HepG2 (cell line): ENCODE measurements at regions not wholly inside any gene's neighbourhood (a gene's known extent, or its start where the extent isn't known, plus 50 kb on each side); places are given as distances from the start of the nearest gene placed in this dataset.

Source experiments
- ATAC-seq: fragments of 200-7000 bp; cut with Tn5 transposase; 3 replicates; pipeline ENCODE4 v1.9.1; 2020; ENCODE audit warnings: mild to moderate bottlenecking, moderate library complexity
- BruUV-seq: library from RNA; stranded (reverse); fragments of 400-500 nt; replicated peaks from 2 replicates; lab custom pipeline; 2021; lab: Mats Ljungman, UMichigan
- CTCF ChIA-PET: fragments of 300-600 bp; formaldehyde crosslinking; extraction: SDS; loops from one replicate; lab custom pipeline; 2021; ENCODE audit warnings: low total read pairs, inconsistent platforms, low intra/inter-chr PET ratio; lab: Yijun Ruan, JAX
- POLR2A ChIA-PET: fragments of 350-600 bp; sonication (Branson Sonifier 250); formaldehyde crosslinking; loops from one replicate; lab custom pipeline; 2020; ENCODE audit warnings: antibody characterized with exemption, inconsistent platforms; lab: Yijun Ruan, JAX
- DNase-seq: peaks from one replicate; pipeline ENCODE4 v3.0.0-alpha.2; 2015; ENCODE audit warnings: low spot score
- FAIRE-seq: peaks from 3 replicates; lab custom pipeline; 2011; peaks lifted over from hg19 to GRCh38; lab: Jason Lieb, UNC
- H2AFZ ChIP-seq: one replicate; pipeline ENCODE4 v1.6.1; 2011; ENCODE audit warnings: low read length, inconsistent platforms
- H3K27ac ChIP-seq: fragments of 300-600 bp; 3 replicates; pipeline ENCODE4 v1.8.0; 2011; ENCODE audit warnings: mixed run types, mild to moderate bottlenecking, mixed read lengths, low read length, inconsistent platforms; ENCODE audit not compliant: insufficient read depth; ENCODE audit errors: extremely low read length
- H3K27me3 ChIP-seq, 2 experiments: fragments of 200-600 bp in 1 of 2; 2 replicates in 1 of 2; 3 replicates in 1 of 2; pipeline versions ENCODE4 v1.6.0 to v1.8.0; 2011; ENCODE audit warnings: low read length in 2 of 2, mild to moderate bottlenecking in 2 of 2, moderate library complexity in 2 of 2, inconsistent platforms in 1 of 2; ENCODE audit not compliant: insufficient read depth in 2 of 2, control insufficient read depth in 1 of 2
- H3K36me3 ChIP-seq, 2 experiments: fragments of 200-600 bp in 1 of 2; replicated peaks in 1 of 2; 2 replicates in 1 of 2; 3 replicates in 1 of 2; pipeline versions ENCODE4 v1.5.1 to v1.8.0; 2011; ENCODE audit warnings: low read length in 2 of 2, inconsistent platforms in 1 of 2; ENCODE audit not compliant: insufficient read depth in 2 of 2, control insufficient read depth in 1 of 2
- H3K4me1 ChIP-seq: 2 replicates; pipeline ENCODE4 v1.5.1; 2012; ENCODE audit warnings: low read length, inconsistent platforms; ENCODE audit not compliant: insufficient read depth
- H3K4me2 ChIP-seq: 2 replicates; pipeline ENCODE4 v1.6.0; 2011; ENCODE audit warnings: low read depth, low read length, inconsistent platforms
- H3K4me3 ChIP-seq, 3 experiments: fragments of 200-600 bp in 1 of 3; sonication (generic), shearing (Covaris generic) in 1 of 3; replicated peaks in 1 of 3; 2 replicates each; pipeline ENCODE4 v1.5.1; 2011 to 2016; ENCODE audit warnings: low read length in 3 of 3, inconsistent platforms in 2 of 3, low read depth in 2 of 3, mild to moderate bottlenecking in 2 of 3, control low read depth in 1 of 3, mixed read lengths in 1 of 3; ENCODE audit not compliant: insufficient read depth in 1 of 3
- H3K79me2 ChIP-seq: one replicate; pipeline ENCODE4 v1.6.1; 2011; ENCODE audit warnings: low read length, inconsistent platforms; ENCODE audit not compliant: insufficient read depth
- H3K9ac ChIP-seq: 2 replicates; pipeline ENCODE4 v1.6.0; 2011; ENCODE audit warnings: mild to moderate bottlenecking, low read depth, low read length, inconsistent platforms; ENCODE audit not compliant: insufficient read depth
- H3K9me3 ChIP-seq: 2 replicates; pipeline ENCODE4 v1.5.1; 2012; ENCODE audit warnings: mild to moderate bottlenecking, low read length
- H4K20me1 ChIP-seq: 2 replicates; pipeline ENCODE4 v1.6.0; 2011; ENCODE audit warnings: inconsistent platforms, mild to moderate bottlenecking, low read length, moderate library complexity; ENCODE audit not compliant: insufficient read depth
- CBX5 ChIP-seq: sonication (generic); formaldehyde crosslinking; IDR thresholded peaks from 2 replicates; pipeline ENCODE4 v1.4.0; 2020; ENCODE audit warnings: missing genetic modification reagents, borderline replicate concordance
- TEAD2 ChIP-seq: sonication (generic); formaldehyde crosslinking; IDR thresholded peaks from 2 replicates; pipeline ENCODE4 v1.9.0; 2021; ENCODE audit warnings: missing genetic modification reagents
- YEATS2 ChIP-seq: sonication (generic); formaldehyde crosslinking; IDR thresholded peaks from 2 replicates; pipeline ENCODE4 v1.4.0; 2020; ENCODE audit warnings: missing genetic modification reagents, borderline replicate concordance
- ZFP90 ChIP-seq: sonication (generic); formaldehyde crosslinking; IDR thresholded peaks from 2 replicates; pipeline ENCODE4 v1.8.0; 2022; ENCODE audit warnings: missing genetic modification reagents, mild to moderate bottlenecking, inconsistent platforms, borderline replicate concordance
- ZNF124 ChIP-seq: sonication (generic); formaldehyde crosslinking; IDR thresholded peaks from 2 replicates; pipeline ENCODE4 v1.4.0; 2020; ENCODE audit warnings: missing genetic modification reagents
- ZNF281 ChIP-seq: sonication (generic); formaldehyde crosslinking; IDR thresholded peaks from 2 replicates; pipeline ENCODE4 v1.4.0; 2020; ENCODE audit warnings: missing genetic modification reagents, borderline replicate concordance
- ZNF292 ChIP-seq: sonication (generic); formaldehyde crosslinking; IDR thresholded peaks from 2 replicates; pipeline ENCODE4 v1.8.1; 2022; ENCODE audit warnings: mild to moderate bottlenecking, low read depth, missing genetic modification reagents, borderline replicate concordance
- ZNF34 ChIP-seq: sonication (generic); formaldehyde crosslinking; IDR thresholded peaks from 2 replicates; pipeline ENCODE4 v1.4.0; 2020; ENCODE audit warnings: mild to moderate bottlenecking, missing genetic modification reagents, borderline replicate concordance
- WGBS: methylation state at CpG from one replicate; pipeline ENCODE4 v1.1.6; 2017; ENCODE audit warnings: low lambda C conversion rate; 5-methylcytosine and 5-hydroxymethylcytosine counted together
- in situ Hi-C: cut with HindIII; loops from 2 replicates; pipeline ENCODE4 v1.10.0; 2017; ENCODE audit warnings: low pct_unique_long_range_greater_than_20kb; ENCODE audit not compliant: extremely low pct_ligation_motif_present
- intact Hi-C: fragments of 100-400 bp; cut with micrococcal nuclease; formaldehyde crosslinking; loops from one replicate; pipeline ENCODE4 v1.10.0; 2022; ENCODE audit not compliant: unreplicated experiment
- TF ChIP-seq, protein P1 (sequence below): sonication (generic); formaldehyde crosslinking; IDR thresholded peaks from 2 replicates; pipeline ENCODE4 v1.5.0; 2020; ENCODE audit warnings: mild to moderate bottlenecking, low read depth, missing genetic modification reagents, borderline replicate concordance

DNA sequence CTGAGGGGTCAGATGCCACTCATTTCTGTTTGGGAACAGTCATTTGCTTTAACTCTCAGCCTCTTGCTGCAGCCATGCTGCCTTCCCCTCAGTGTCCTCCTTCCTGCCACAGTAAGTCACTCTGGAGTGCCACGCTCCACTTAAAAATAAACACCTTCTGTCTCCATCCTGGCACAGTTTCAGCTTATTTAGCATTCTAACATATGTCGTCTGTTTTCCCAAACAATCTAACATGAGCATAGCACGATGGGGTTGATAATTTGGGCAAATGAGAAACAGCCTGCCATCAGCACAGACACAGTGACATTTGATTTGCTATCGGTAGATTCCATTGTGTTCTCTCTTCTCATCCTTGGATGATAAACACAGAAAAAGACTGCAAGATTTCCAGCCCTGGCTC is 768.6 kb downstream of the UQCRFS1 start (continued):
- TF ChIP-seq, protein P1, sequence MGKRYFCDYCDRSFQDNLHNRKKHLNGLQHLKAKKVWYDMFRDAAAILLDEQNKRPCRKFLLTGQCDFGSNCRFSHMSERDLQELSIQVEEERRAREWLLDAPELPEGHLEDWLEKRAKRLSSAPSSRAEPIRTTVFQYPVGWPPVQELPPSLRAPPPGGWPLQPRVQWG (CRISPR knock-in tag) = no peak
- TF ChIP-seq CBX5 (CRISPR knock-in tag) = no peak
- no peak for TF ChIP-seq ZNF34 (CRISPR knock-in tag)
- no peak for TF ChIP-seq ZNF281 (CRISPR knock-in tag)

DNA sequence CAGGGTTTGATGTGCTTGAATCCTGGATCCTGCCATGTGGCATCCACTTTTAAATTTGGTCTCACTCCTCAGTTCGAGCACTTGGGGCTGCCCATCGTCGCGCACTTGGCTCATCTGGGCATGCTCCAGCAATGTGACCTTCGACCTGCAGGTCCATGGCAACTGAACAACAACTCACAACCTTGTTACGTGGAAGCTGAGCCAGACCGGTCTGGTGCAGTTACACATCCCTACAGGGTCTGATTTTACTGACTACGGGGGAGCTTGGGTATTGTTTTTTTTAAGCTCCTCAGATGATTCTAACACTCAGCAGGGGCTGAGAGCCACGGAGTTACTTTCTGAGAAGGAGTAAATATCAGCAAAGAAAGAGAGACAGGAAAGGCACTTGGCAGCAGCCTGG is 769.6 kb downstream of the UQCRFS1 start:
- ChIA-PET CTCF (no interaction called here), POLR2A (no interaction called here)
- no TSS peak for BruUV-seq
- H3K9ac ChIP-seq = no peak overlapping the region
- 0% methylated on average over 4 of the region's 9 CpGs for WGBS
- H3K79me2 ChIP-seq = no peaks in the 10 kb centered on the region
- no peak overlapping the region for H3K4me3 ChIP-seq
- no peaks in the 10 kb centered on the region for H4K20me1 ChIP-seq
- H3K4me2 ChIP-seq = no peak overlapping the region
- intact Hi-C loops = no loop called here
- no peaks in the 10 kb centered on the region for H3K36me3 ChIP-seq
- no peak overlapping the region for H3K27ac ChIP-seq
- DNase-seq = no peak
- no peak for FAIRE-seq
- no peak overlapping the region for H2AFZ ChIP-seq
- TF ChIP-seq ZNF124 (CRISPR knock-in tag) = no peak
- TF ChIP-seq YEATS2 (CRISPR knock-in tag) = no peak
- no peak for TF ChIP-seq ZNF292 (CRISPR knock-in tag)
- no peak for TF ChIP-seq TEAD2 (CRISPR knock-in tag)
- no peak for TF ChIP-seq ZFP90 (CRISPR knock-in tag)
- in situ Hi-C loops = no loop called here
- no peak for ATAC-seq
- H3K9me3 ChIP-seq = peaks cover 88% of the 10 kb centered on the region
- H3K4me1 ChIP-seq = no peaks in the 10 kb centered on the region
- no peaks in the 10 kb centered on the region for H3K27me3 ChIP-seq
